ENCODE measurements at regions not wholly inside any gene's neighbourhood (a gene's known extent, or its start where the extent isn't known, plus 50 kb on each side); places are given as distances from the start of the nearest gene placed in this dataset.

DNA sequence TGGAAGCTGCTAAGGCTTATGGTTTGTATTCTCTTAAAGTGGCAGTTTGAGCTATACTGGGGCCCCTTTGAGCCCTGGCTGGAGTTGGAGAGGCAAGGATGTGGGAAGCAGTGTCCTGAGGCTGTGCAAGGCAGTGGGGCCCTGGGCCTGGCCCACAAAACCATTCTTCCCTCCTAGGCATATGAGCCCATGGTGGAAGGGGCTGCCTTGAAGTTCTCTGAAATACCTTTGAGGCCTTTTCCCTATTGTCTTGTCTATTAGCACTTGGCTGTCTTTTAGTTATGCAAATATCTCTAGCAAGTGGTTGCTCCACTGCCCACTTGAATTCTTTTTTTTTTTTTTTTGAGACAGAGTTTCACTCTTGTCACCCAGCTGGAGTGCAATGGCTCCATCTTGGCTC is 119.2 kb downstream of the PCTP start:
- Histone ChIP-seq H3K4me3 (ENCODE audit: low read length) (no peak overlapping the region), H3K9me3 (replicated peaks; ENCODE audit: control insufficient read depth, low read depth, low read length) (no peaks in the 10 kb centered on the region), H3K27ac (ENCODE audit: low read length) (no peak overlapping the region), H3K27me3 (ENCODE audit: control insufficient read depth, insufficient read depth, low read length) (no peaks in the 10 kb centered on the region), H3K4me1 (ENCODE audit: control insufficient read depth, insufficient read depth, low read length) (no peaks in the 10 kb centered on the region), H3K36me3 (ENCODE audit: control insufficient read depth, insufficient read depth, low read length) (no peaks in the 10 kb centered on the region)
- no peak for DNase-seq

DNA sequence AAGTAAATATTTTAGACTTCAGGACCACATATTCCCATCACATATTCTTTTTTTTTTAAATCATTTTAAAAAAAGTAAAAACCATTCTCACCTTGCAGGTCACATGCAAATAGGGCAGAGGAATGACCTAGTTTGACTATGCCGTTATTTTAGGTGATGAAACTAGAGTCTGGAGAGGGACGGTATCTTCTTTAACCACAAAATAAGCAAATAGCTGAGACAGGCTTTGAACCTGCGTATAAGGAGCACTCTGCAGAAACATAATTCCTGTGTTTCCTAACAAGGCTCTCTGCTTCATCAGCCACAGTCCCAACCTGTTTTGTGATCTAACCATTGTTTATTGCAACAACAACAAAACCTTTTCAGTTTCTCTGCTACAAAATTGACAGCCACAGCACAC is 121.5 kb downstream of the PCTP start:
- no peak for DNase-seq
- Histone ChIP-seq H3K4me3 (ENCODE audit: low read length) (no peak overlapping the region), H3K9me3 (replicated peaks; ENCODE audit: control insufficient read depth, low read depth, low read length) (no peaks in the 10 kb centered on the region), H3K27ac (ENCODE audit: low read length) (no peak overlapping the region), H3K27me3 (ENCODE audit: control insufficient read depth, insufficient read depth, low read length) (no peaks in the 10 kb centered on the region), H3K36me3 (ENCODE audit: control insufficient read depth, insufficient read depth, low read length) (no peaks in the 10 kb centered on the region), H3K4me1 (ENCODE audit: control insufficient read depth, insufficient read depth, low read length) (no peaks in the 10 kb centered on the region)
- 88% methylated on average over 2 of the region's 3 CpGs for WGBS (ENCODE audit: insufficient coverage)

GRCh38 chr17:55873017-55873758 is 122.3 kb downstream of the PCTP start:
- no peaks in the 10 kb centered on the region for H3K4me1 ChIP-seq (ENCODE audit: control insufficient read depth, insufficient read depth, low read length)
- H3K27ac ChIP-seq (ENCODE audit: low read length): no peak overlapping the region
- WGBS (ENCODE audit: insufficient coverage): 46% methylated on average over 1 of the region's 4 CpGs
- DNase-seq: no peak
- no peak overlapping the region for H3K4me3 ChIP-seq (ENCODE audit: low read length)
- H3K9me3 ChIP-seq (replicated peaks; ENCODE audit: control insufficient read depth, low read depth, low read length): no peaks in the 10 kb centered on the region
- H3K36me3 ChIP-seq (ENCODE audit: control insufficient read depth, insufficient read depth, low read length): no peaks in the 10 kb centered on the region
- H3K27me3 ChIP-seq (ENCODE audit: control insufficient read depth, insufficient read depth, low read length): no peaks in the 10 kb centered on the region

GRCh38 chr17:55883149-55883548 is 132.3 kb downstream of the PCTP start:
- H3K36me3 ChIP-seq (ENCODE audit: control insufficient read depth, insufficient read depth, low read length): no peaks in the 10 kb centered on the region
- H3K9me3 ChIP-seq (replicated peaks; ENCODE audit: control insufficient read depth, low read depth, low read length): no peaks in the 10 kb centered on the region
- no peak overlapping the region for H3K4me3 ChIP-seq (ENCODE audit: low read length)
- no CpG with 5 or more reads among the region's 1 CpG for WGBS (ENCODE audit: insufficient coverage)
- H3K4me1 ChIP-seq (ENCODE audit: control insufficient read depth, insufficient read depth, low read length): no peaks in the 10 kb centered on the region
- no peak overlapping the region for H3K27ac ChIP-seq (ENCODE audit: low read length)
- no peaks in the 10 kb centered on the region for H3K27me3 ChIP-seq (ENCODE audit: control insufficient read depth, insufficient read depth, low read length)
- no peak for DNase-seq

DNA sequence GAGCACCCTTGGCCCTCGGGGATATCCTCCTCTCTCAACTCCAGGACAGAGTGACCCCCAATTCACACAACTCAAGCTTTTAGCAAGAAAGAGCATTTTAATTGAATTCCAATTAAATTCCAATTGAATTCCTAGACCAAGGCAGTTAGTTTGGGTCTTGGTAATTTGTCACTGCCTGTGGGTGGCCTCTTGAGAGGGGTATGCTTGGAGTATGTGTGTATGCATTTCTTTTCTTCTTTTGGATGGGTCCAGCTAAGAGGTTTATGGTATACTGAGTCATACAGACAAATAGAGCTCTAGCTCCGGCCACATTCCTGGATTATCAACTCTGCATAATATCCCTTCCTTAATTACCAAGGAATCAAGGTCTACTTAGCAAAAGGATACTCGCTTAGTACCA is 136.7 kb downstream of the PCTP start:
- WGBS (ENCODE audit: insufficient coverage): 80% methylated on average over 1 of the region's 3 CpGs
- H3K4me1 ChIP-seq (ENCODE audit: control insufficient read depth, insufficient read depth, low read length): no peaks in the 10 kb centered on the region
- H3K27me3 ChIP-seq (ENCODE audit: control insufficient read depth, insufficient read depth, low read length): no peaks in the 10 kb centered on the region
- no peak for DNase-seq
- H3K4me3 ChIP-seq (ENCODE audit: low read length): no peak overlapping the region
- H3K36me3 ChIP-seq (ENCODE audit: control insufficient read depth, insufficient read depth, low read length): no peaks in the 10 kb centered on the region
- no peaks in the 10 kb centered on the region for H3K9me3 ChIP-seq (replicated peaks; ENCODE audit: control insufficient read depth, low read depth, low read length)
- H3K27ac ChIP-seq (ENCODE audit: low read length): no peak overlapping the region

DNA sequence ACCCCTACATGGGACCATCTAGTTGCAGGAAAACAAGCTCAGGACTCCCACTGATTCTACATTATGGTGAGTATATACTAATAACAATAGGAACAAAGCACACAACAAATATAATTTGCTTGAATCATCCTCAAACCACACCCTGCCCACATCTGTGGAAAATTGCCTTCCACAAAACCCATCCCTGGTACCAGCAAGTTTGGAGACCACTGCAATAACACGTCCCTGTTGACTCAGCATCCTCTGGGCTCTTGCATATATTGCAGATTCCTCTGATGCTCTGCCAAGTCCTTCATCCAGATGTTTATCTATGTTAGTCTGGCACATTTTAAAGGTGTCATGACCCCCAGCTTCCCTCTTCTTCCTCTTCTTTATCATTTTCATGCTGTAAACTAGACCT is 138.4 kb downstream of the PCTP start:
- whole genome bisulfite sequencing (ENCODE audit: insufficient coverage): 100% methylated on average over 1 of the region's 1 CpG

DNA sequence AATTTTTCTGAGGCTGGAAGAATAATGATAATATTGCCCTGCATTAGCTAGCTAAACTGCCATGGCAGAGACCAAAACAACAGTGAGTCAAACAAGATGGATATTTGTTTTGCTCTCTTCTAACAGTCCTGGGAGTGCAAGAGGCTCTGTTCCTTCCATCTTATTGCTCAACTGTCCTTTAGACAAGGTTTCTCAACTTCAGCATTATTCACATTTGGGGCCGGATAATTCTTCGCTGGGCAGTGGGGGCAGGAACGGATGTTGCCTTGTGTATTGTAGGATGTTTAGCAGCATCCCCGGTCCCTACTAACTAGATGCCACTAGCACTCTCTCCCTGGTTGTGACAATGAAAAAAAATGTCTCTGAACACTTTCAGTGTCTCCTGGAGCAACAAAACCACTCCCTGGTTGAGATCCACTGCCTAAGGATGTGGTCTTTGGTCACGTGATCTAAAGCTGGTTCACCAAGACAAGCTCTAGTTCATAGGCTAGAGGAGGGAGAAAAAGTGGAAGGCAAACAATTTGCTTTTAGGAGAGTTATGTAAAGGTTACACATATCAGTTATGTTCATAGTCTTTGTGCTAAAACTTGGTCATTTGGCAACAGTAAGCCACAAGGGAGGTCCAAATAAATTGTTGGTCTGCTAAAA is 144.4 kb downstream of the PCTP start:
- WGBS (ENCODE audit: insufficient coverage): no CpG with 5 or more reads among the region's 5 CpGs
- Histone ChIP-seq H3K9me3 (replicated peaks; ENCODE audit: control insufficient read depth, low read depth, low read length) (no peaks in the 10 kb centered on the region), H3K27me3 (ENCODE audit: control insufficient read depth, insufficient read depth, low read length) (no peaks in the 10 kb centered on the region), H3K36me3 (ENCODE audit: control insufficient read depth, insufficient read depth, low read length) (no peaks in the 10 kb centered on the region), H3K4me3 (ENCODE audit: low read length) (no peak overlapping the region), H3K4me1 (ENCODE audit: control insufficient read depth, insufficient read depth, low read length) (no peaks in the 10 kb centered on the region), H3K27ac (ENCODE audit: low read length) (no peak overlapping the region)
- no peak for DNase-seq

More for the DNA sequence above, 138.4 kb downstream of the PCTP start:
- Histone ChIP-seq H3K36me3 (ENCODE audit: control insufficient read depth, insufficient read depth, low read length) (no peaks in the 10 kb centered on the region), H3K9me3 (replicated peaks; ENCODE audit: control insufficient read depth, low read depth, low read length) (no peaks in the 10 kb centered on the region), H3K4me3 (ENCODE audit: low read length) (no peak overlapping the region), H3K27me3 (ENCODE audit: control insufficient read depth, insufficient read depth, low read length) (no peaks in the 10 kb centered on the region), H3K4me1 (ENCODE audit: control insufficient read depth, insufficient read depth, low read length) (no peaks in the 10 kb centered on the region), H3K27ac (ENCODE audit: low read length) (no peak overlapping the region)
- DNase-seq: no peak

- H3K4me3 ChIP-seq (ENCODE audit: low read length): no peak overlapping the region
- 63% methylated on average over 1 of the region's 4 CpGs for WGBS (ENCODE audit: insufficient coverage)
- H3K9me3 ChIP-seq (replicated peaks; ENCODE audit: control insufficient read depth, low read depth, low read length): no peaks in the 10 kb centered on the region
- no peak overlapping the region for H3K27ac ChIP-seq (ENCODE audit: low read length)
- no peaks in the 10 kb centered on the region for H3K36me3 ChIP-seq (ENCODE audit: control insufficient read depth, insufficient read depth, low read length)
- no peaks in the 10 kb centered on the region for H3K27me3 ChIP-seq (ENCODE audit: control insufficient read depth, insufficient read depth, low read length)
- no peaks in the 10 kb centered on the region for H3K4me1 ChIP-seq (ENCODE audit: control insufficient read depth, insufficient read depth, low read length)
- DNase-seq: peak; percentile 14
Measured at GRCh38 chr17:55897301-55897700, 146.4 kb downstream of the PCTP start.

DNA sequence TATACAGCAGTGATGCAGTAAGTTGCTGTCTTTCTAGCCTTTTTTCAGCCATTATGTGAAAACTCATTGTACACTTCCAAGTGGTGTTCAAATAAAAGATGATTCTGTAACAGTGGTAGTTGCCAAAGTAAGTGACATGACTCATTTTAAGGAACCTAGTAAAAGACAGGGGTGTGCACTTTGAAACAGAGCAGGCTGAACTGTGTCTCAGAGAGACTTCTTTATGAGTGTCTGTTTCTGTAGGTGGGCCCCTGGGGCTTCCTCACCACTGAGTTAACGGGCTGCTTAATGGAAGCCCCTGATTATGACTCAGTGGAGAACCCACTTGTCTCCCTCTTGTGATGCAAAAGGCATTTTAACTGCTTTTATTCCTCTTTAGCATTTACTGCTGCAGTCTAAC is 147.3 kb downstream of the PCTP start:
- Histone ChIP-seq H3K4me3 (ENCODE audit: low read length) (no peak overlapping the region), H3K27ac (ENCODE audit: low read length) (no peak overlapping the region), H3K27me3 (ENCODE audit: control insufficient read depth, insufficient read depth, low read length) (no peaks in the 10 kb centered on the region), H3K9me3 (replicated peaks; ENCODE audit: control insufficient read depth, low read depth, low read length) (no peaks in the 10 kb centered on the region), H3K36me3 (ENCODE audit: control insufficient read depth, insufficient read depth, low read length) (no peaks in the 10 kb centered on the region), H3K4me1 (ENCODE audit: control insufficient read depth, insufficient read depth, low read length) (no peaks in the 10 kb centered on the region)
- no peak for DNase-seq
- 13% methylated on average over 1 of the region's 1 CpG for WGBS (ENCODE audit: insufficient coverage)

DNA sequence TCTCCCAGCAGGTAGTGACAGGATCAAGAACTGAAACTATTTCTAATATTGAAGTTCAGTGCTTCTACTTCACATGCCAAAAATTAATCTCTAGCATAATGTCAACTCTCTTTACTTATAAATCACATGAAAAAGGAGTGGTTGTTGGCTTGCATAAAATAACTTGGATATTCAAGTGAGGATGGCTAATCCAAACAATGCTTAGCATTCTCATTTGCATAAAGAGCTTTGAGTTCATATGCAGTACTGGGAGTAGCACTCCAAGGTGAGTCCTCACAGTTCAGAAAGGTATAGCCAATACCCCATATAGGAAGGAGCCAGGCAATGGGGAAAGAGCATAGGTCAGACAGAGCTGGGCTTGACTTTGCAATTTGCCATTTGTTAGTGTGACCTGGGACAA is 149.3 kb downstream of the PCTP start:
- Histone ChIP-seq H3K27ac (ENCODE audit: low read length) (no peak overlapping the region), H3K27me3 (ENCODE audit: control insufficient read depth, insufficient read depth, low read length) (no peaks in the 10 kb centered on the region), H3K4me3 (ENCODE audit: low read length) (no peak overlapping the region), H3K9me3 (replicated peaks; ENCODE audit: control insufficient read depth, low read depth, low read length) (no peaks in the 10 kb centered on the region), H3K4me1 (ENCODE audit: control insufficient read depth, insufficient read depth, low read length) (no peaks in the 10 kb centered on the region), H3K36me3 (ENCODE audit: control insufficient read depth, insufficient read depth, low read length) (no peaks in the 10 kb centered on the region)
- no peak for DNase-seq
